SK-N-SH (cell line): ENCODE measurements at regions not wholly inside any gene's neighbourhood (a gene's known extent, or its start where the extent isn't known, plus 50 kb on each side); places are given as distances from the start of the nearest gene placed in this dataset.

ENCODE experiments used
- CTCF ChIP-seq: fragments of 200-600 bp; sonication (generic); IDR thresholded peaks from 2 replicates; pipeline ENCODE4 v1.6.1; 2017; ENCODE audit warnings: antibody characterized with exemption, mild to moderate bottlenecking, moderate library complexity
- EZH2phosphoT487 ChIP-seq: fragments of 200-600 bp; sonication (generic); IDR thresholded peaks from 2 replicates; pipeline ENCODE4 v1.6.1; 2017; ENCODE audit warnings: low read depth, mixed run types, mild to moderate bottlenecking, antibody characterized with exemption, moderate library complexity, borderline replicate concordance
- GABPA ChIP-seq: IDR thresholded peaks from 2 replicates; pipeline ENCODE4 v1.4.0; 2012; ENCODE audit warnings: low read depth, mild to moderate bottlenecking

- TF ChIP-seq CTCF (no peak), GABPA (no peak), EZH2phosphoT487 (no peak)
Observed at GRCh38 chr10:85537561-85537960, 829.0 kb downstream of the GRID1 start.
